Activated naive CD8-positive, alpha-beta T cell (primary cell): ENCODE measurements at regions not wholly inside any gene's neighbourhood (a gene's known extent, or its start where the extent isn't known, plus 50 kb on each side); places are given as distances from the start of the nearest gene placed in this dataset.

Experiments used
- H3K27ac Mint-ChIP-seq: one replicate; pipeline ENCODE4 v1.8.0; 2021; ENCODE audit warnings: mixed read lengths
- H3K27me3 Mint-ChIP-seq: one replicate; pipeline ENCODE4 v1.8.0; 2021; ENCODE audit warnings: mixed read lengths
- H3K36me3 Mint-ChIP-seq: one replicate; pipeline ENCODE4 v1.8.0; 2021; ENCODE audit warnings: mixed read lengths
- H3K4me1 Mint-ChIP-seq: one replicate; pipeline ENCODE4 v1.8.0; 2021; ENCODE audit warnings: low read depth, mixed read lengths
- H3K4me3 Mint-ChIP-seq: one replicate; pipeline ENCODE4 v1.8.0; 2021; ENCODE audit warnings: mild to moderate bottlenecking, mixed read lengths
- H3K9me3 Mint-ChIP-seq: one replicate; pipeline ENCODE4 v1.8.0; 2021; ENCODE audit warnings: low read depth, mixed read lengths

- no peaks in the 10 kb centered on the region for H3K9me3 Mint-ChIP-seq
- no peak overlapping the region for H3K4me3 Mint-ChIP-seq
- no peaks in the 10 kb centered on the region for H3K36me3 Mint-ChIP-seq
- no peaks in the 10 kb centered on the region for H3K4me1 Mint-ChIP-seq
- peaks cover 2% of the 10 kb centered on the region for H3K27me3 Mint-ChIP-seq
- H3K27ac Mint-ChIP-seq, result no peak overlapping the region
Observed at GRCh38 chrX:125089761-125090445, 229.8 kb upstream of the TEX13C start.

- Mint-ChIP-seq H3K27ac (no peak overlapping the region), H3K4me1 (no peaks in the 10 kb centered on the region), H3K9me3 (no peaks in the 10 kb centered on the region), H3K36me3 (no peaks in the 10 kb centered on the region), H3K27me3 (no peaks in the 10 kb centered on the region), H3K4me3 (no peak overlapping the region)
Observed at GRCh38 chrX:125093852-125094251, 225.8 kb upstream of the TEX13C start.

- no peaks in the 10 kb centered on the region for H3K4me1 Mint-ChIP-seq
- no peak overlapping the region for H3K4me3 Mint-ChIP-seq
- H3K36me3 Mint-ChIP-seq, result no peaks in the 10 kb centered on the region
- no peaks in the 10 kb centered on the region for H3K27me3 Mint-ChIP-seq
- H3K27ac Mint-ChIP-seq, result no peak overlapping the region
- H3K9me3 Mint-ChIP-seq, result no peaks in the 10 kb centered on the region
Observed at GRCh38 chrX:125094901-125095300, 224.8 kb upstream of the TEX13C start.

GRCh38 chrX:125096469-125096868 is 223.2 kb upstream of the TEX13C start:
- H3K4me1 Mint-ChIP-seq, result no peaks in the 10 kb centered on the region
- H3K27me3 Mint-ChIP-seq, result no peaks in the 10 kb centered on the region
- H3K36me3 Mint-ChIP-seq, result no peaks in the 10 kb centered on the region
- no peak overlapping the region for H3K4me3 Mint-ChIP-seq
- H3K9me3 Mint-ChIP-seq, result no peaks in the 10 kb centered on the region
- H3K27ac Mint-ChIP-seq, result no peak overlapping the region

GRCh38 chrX:125096870-125097269 is 222.8 kb upstream of the TEX13C start:
- H3K27ac Mint-ChIP-seq, result no peak overlapping the region
- H3K4me1 Mint-ChIP-seq, result no peaks in the 10 kb centered on the region
- H3K36me3 Mint-ChIP-seq, result no peaks in the 10 kb centered on the region
- H3K27me3 Mint-ChIP-seq, result no peaks in the 10 kb centered on the region
- H3K9me3 Mint-ChIP-seq, result no peaks in the 10 kb centered on the region
- H3K4me3 Mint-ChIP-seq, result no peak overlapping the region

GRCh38 chrX:125101971-125102755 is 217.5 kb upstream of the TEX13C start:
- Mint-ChIP-seq H3K4me1 (no peaks in the 10 kb centered on the region), H3K36me3 (no peaks in the 10 kb centered on the region), H3K4me3 (no peak overlapping the region), H3K27me3 (no peaks in the 10 kb centered on the region), H3K27ac (no peak overlapping the region), H3K9me3 (no peaks in the 10 kb centered on the region)

GRCh38 chrX:125103693-125104092 is 216.0 kb upstream of the TEX13C start:
- H3K27ac Mint-ChIP-seq, result no peak overlapping the region
- no peaks in the 10 kb centered on the region for H3K4me1 Mint-ChIP-seq
- H3K9me3 Mint-ChIP-seq, result no peaks in the 10 kb centered on the region
- no peak overlapping the region for H3K4me3 Mint-ChIP-seq
- no peaks in the 10 kb centered on the region for H3K27me3 Mint-ChIP-seq
- H3K36me3 Mint-ChIP-seq, result no peaks in the 10 kb centered on the region

GRCh38 chrX:125108921-125109320 is 210.8 kb upstream of the TEX13C start:
- no peaks in the 10 kb centered on the region for H3K4me1 Mint-ChIP-seq
- H3K36me3 Mint-ChIP-seq, result no peaks in the 10 kb centered on the region
- H3K27ac Mint-ChIP-seq, result no peak overlapping the region
- no peaks in the 10 kb centered on the region for H3K9me3 Mint-ChIP-seq
- H3K4me3 Mint-ChIP-seq, result no peak overlapping the region
- H3K27me3 Mint-ChIP-seq, result peaks cover 2% of the 10 kb centered on the region

- no peaks in the 10 kb centered on the region for H3K36me3 Mint-ChIP-seq
- H3K27me3 Mint-ChIP-seq, result no peaks in the 10 kb centered on the region
- H3K27ac Mint-ChIP-seq, result no peak overlapping the region
- H3K9me3 Mint-ChIP-seq, result no peaks in the 10 kb centered on the region
- H3K4me3 Mint-ChIP-seq, result no peak overlapping the region
- no peaks in the 10 kb centered on the region for H3K4me1 Mint-ChIP-seq
Observed at GRCh38 chrX:125131164-125131563, 188.5 kb upstream of the TEX13C start.

GRCh38 chrX:125132274-125132673 is 187.4 kb upstream of the TEX13C start:
- Mint-ChIP-seq H3K4me1 (no peaks in the 10 kb centered on the region), H3K27ac (no peak overlapping the region), H3K9me3 (no peaks in the 10 kb centered on the region), H3K27me3 (no peaks in the 10 kb centered on the region), H3K4me3 (no peak overlapping the region), H3K36me3 (no peaks in the 10 kb centered on the region)

- Mint-ChIP-seq H3K36me3 (no peaks in the 10 kb centered on the region), H3K4me3 (no peak overlapping the region), H3K27ac (no peak overlapping the region), H3K4me1 (no peaks in the 10 kb centered on the region), H3K9me3 (no peaks in the 10 kb centered on the region), H3K27me3 (no peaks in the 10 kb centered on the region)
Observed at GRCh38 chrX:125137521-125137920, 182.2 kb upstream of the TEX13C start.

GRCh38 chrX:125150231-125150630 is 169.4 kb upstream of the TEX13C start:
- Mint-ChIP-seq H3K36me3 (no peaks in the 10 kb centered on the region), H3K27me3 (no peaks in the 10 kb centered on the region), H3K9me3 (no peaks in the 10 kb centered on the region), H3K4me3 (no peak overlapping the region), H3K27ac (no peak overlapping the region), H3K4me1 (no peaks in the 10 kb centered on the region)

- Mint-ChIP-seq H3K4me1 (no peaks in the 10 kb centered on the region), H3K4me3 (no peak overlapping the region)
Observed at GRCh38 chrX:125151146-125151545, 168.5 kb upstream of the TEX13C start.

GRCh38 chrX:125152011-125152410 is 167.7 kb upstream of the TEX13C start:
- Mint-ChIP-seq H3K9me3 (no peaks in the 10 kb centered on the region), H3K27me3 (no peaks in the 10 kb centered on the region), H3K36me3 (no peaks in the 10 kb centered on the region), H3K4me1 (no peaks in the 10 kb centered on the region), H3K27ac (no peak overlapping the region), H3K4me3 (no peak overlapping the region)

More at GRCh38 chrX:125151146-125151545, 168.5 kb upstream of the TEX13C start:
- no peaks in the 10 kb centered on the region for H3K9me3 Mint-ChIP-seq
- H3K27ac Mint-ChIP-seq, result no peak overlapping the region
- H3K27me3 Mint-ChIP-seq, result no peaks in the 10 kb centered on the region
- H3K36me3 Mint-ChIP-seq, result no peaks in the 10 kb centered on the region

GRCh38 chrX:125153621-125154020 is 166.1 kb upstream of the TEX13C start:
- H3K9me3 Mint-ChIP-seq, result no peaks in the 10 kb centered on the region
- H3K36me3 Mint-ChIP-seq, result no peaks in the 10 kb centered on the region
- no peak overlapping the region for H3K27ac Mint-ChIP-seq
- H3K27me3 Mint-ChIP-seq, result no peaks in the 10 kb centered on the region
- no peaks in the 10 kb centered on the region for H3K4me1 Mint-ChIP-seq
- H3K4me3 Mint-ChIP-seq, result no peak overlapping the region
